ENCODE measurements at regions not wholly inside any gene's neighbourhood (a gene's known extent, or its start where the extent isn't known, plus 50 kb on each side); places are given as distances from the start of the nearest gene placed in this dataset.

GRCh38 chrX:10903523-10903922 is 207.6 kb upstream of the HCCS start:
- no peaks in the 10 kb centered on the region for H4K20me1 ChIP-seq (ENCODE audit: insufficient read depth, low read length)
- ATAC-seq (ENCODE audit: insufficient read depth, low read depth) = no peak
- H3K4me1 ChIP-seq (ENCODE audit: insufficient read depth, low read length) = no peaks in the 10 kb centered on the region
- no peak for DNase-seq
- no peak overlapping the region for H3K4me3 ChIP-seq (ENCODE audit: low read depth in 1 of 2, low read length in 2 of 2)
- no peaks in the 10 kb centered on the region for H3K27me3 ChIP-seq (ENCODE audit: insufficient read depth, low read length, poor library complexity)
- no peak overlapping the region for H3K4me2 ChIP-seq (ENCODE audit: insufficient read depth, low read length)
- no peak overlapping the region for H3K9ac ChIP-seq (ENCODE audit: low read depth, low read length)
- no peaks in the 10 kb centered on the region for H3K9me3 ChIP-seq (ENCODE audit: insufficient read depth, low read length, severe bottlenecking)
- no peak for TF ChIP-seq EZH2 (IDR thresholded peaks at IDR 0.05; ENCODE audit: borderline replicate concordance, low read depth, low read length, severe bottlenecking)
- TF ChIP-seq, protein P1, sequence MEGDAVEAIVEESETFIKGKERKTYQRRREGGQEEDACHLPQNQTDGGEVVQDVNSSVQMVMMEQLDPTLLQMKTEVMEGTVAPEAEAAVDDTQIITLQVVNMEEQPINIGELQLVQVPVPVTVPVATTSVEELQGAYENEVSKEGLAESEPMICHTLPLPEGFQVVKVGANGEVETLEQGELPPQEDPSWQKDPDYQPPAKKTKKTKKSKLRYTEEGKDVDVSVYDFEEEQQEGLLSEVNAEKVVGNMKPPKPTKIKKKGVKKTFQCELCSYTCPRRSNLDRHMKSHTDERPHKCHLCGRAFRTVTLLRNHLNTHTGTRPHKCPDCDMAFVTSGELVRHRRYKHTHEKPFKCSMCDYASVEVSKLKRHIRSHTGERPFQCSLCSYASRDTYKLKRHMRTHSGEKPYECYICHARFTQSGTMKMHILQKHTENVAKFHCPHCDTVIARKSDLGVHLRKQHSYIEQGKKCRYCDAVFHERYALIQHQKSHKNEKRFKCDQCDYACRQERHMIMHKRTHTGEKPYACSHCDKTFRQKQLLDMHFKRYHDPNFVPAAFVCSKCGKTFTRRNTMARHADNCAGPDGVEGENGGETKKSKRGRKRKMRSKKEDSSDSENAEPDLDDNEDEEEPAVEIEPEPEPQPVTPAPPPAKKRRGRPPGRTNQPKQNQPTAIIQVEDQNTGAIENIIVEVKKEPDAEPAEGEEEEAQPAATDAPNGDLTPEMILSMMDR (IDR thresholded peaks at IDR 0.05; ENCODE audit: borderline replicate concordance, extremely low read depth, low read length, poor library complexity, severe bottlenecking) = no peak
- H3K79me2 ChIP-seq (ENCODE audit: insufficient read depth, low read length) = no peaks in the 10 kb centered on the region
- H3K36me3 ChIP-seq (ENCODE audit: insufficient read depth, low read length) = no peaks in the 10 kb centered on the region
- no peak overlapping the region for H3K27ac ChIP-seq (ENCODE audit: low read length)
- H2AFZ ChIP-seq (ENCODE audit: low read depth, low read length) = no peak overlapping the region

DNA sequence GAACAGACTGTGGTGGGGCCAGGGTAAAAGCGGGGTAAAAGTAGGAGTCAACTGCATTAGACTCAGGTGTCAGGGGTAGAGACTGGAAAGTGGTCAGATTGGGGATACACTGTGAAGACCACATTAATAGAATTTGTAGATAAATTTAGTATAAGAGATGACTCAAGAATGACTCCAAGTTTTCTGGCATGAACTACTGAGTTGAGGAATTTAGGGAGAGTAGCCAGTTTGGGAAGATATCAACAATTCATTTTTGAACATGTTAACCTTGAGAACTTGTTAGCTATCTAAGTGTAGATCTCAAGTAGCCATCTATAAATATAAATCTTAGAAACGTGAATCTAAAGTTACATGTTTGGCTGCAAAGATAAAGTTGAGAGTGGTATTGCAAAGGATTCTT is 206.9 kb upstream of the HCCS start:
- DNase-seq (no peak), ATAC-seq (ENCODE audit: insufficient read depth, low read depth) (no peak)
- Histone ChIP-seq H3K4me2 (ENCODE audit: insufficient read depth, low read length) (no peak overlapping the region), H3K36me3 (ENCODE audit: insufficient read depth, low read length) (no peaks in the 10 kb centered on the region), H3K79me2 (ENCODE audit: insufficient read depth, low read length) (no peaks in the 10 kb centered on the region), H3K27me3 (ENCODE audit: insufficient read depth, low read length, poor library complexity) (no peaks in the 10 kb centered on the region), H3K9me3 (ENCODE audit: insufficient read depth, low read length, severe bottlenecking) (no peaks in the 10 kb centered on the region), H3K4me1 (ENCODE audit: insufficient read depth, low read length) (no peaks in the 10 kb centered on the region), H3K4me3 (ENCODE audit: low read depth in 1 of 2, low read length in 2 of 2) (no peak overlapping the region), H3K27ac (ENCODE audit: low read length) (no peak overlapping the region), H4K20me1 (ENCODE audit: insufficient read depth, low read length) (no peaks in the 10 kb centered on the region), H3K9ac (ENCODE audit: low read depth, low read length) (no peak overlapping the region), H2AFZ (ENCODE audit: low read depth, low read length) (no peak overlapping the region)
- TF ChIP-seq, protein P1 (IDR thresholded peaks at IDR 0.05; ENCODE audit: borderline replicate concordance, extremely low read depth, low read length, poor library complexity, severe bottlenecking) = no peak
- TF ChIP-seq EZH2 (IDR thresholded peaks at IDR 0.05; ENCODE audit: borderline replicate concordance, low read depth, low read length, severe bottlenecking) = no peak

DNA sequence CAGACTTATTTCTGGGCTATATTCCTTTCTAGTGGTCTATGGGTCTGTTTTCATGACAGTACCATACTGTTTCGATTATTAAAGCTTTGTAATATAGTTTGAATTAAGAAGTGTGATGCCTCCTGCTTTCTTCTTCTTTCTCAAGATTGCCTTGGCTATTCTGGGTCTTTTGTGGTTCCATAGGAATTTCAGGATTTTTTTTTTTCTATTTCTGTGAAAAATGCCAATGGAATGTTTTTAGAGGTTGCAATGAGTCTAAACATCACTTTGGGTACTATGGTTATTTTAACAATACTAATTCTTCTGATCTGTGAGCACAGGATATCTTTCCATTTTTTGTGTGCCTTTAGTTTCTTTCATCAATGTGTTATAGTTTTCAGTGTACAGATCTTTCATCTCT is 204.3 kb upstream of the HCCS start:
- Histone ChIP-seq H4K20me1 (ENCODE audit: insufficient read depth, low read length) (no peaks in the 10 kb centered on the region), H3K4me2 (ENCODE audit: insufficient read depth, low read length) (no peak overlapping the region), H3K9ac (ENCODE audit: low read depth, low read length) (no peak overlapping the region), H3K4me1 (ENCODE audit: insufficient read depth, low read length) (no peaks in the 10 kb centered on the region), H3K27ac (ENCODE audit: low read length) (no peak overlapping the region), H3K27me3 (ENCODE audit: insufficient read depth, low read length, poor library complexity) (no peaks in the 10 kb centered on the region), H3K4me3 (ENCODE audit: low read depth in 1 of 2, low read length in 2 of 2) (no peak overlapping the region), H3K79me2 (ENCODE audit: insufficient read depth, low read length) (no peaks in the 10 kb centered on the region), H3K36me3 (ENCODE audit: insufficient read depth, low read length) (no peaks in the 10 kb centered on the region), H2AFZ (ENCODE audit: low read depth, low read length) (no peak overlapping the region), H3K9me3 (ENCODE audit: insufficient read depth, low read length, severe bottlenecking) (no peaks in the 10 kb centered on the region)
- DNase-seq (no peak), ATAC-seq (ENCODE audit: insufficient read depth, low read depth) (no peak)
- no peak for TF ChIP-seq EZH2 (IDR thresholded peaks at IDR 0.05; ENCODE audit: borderline replicate concordance, low read depth, low read length, severe bottlenecking)
- TF ChIP-seq, protein P1 (IDR thresholded peaks at IDR 0.05; ENCODE audit: borderline replicate concordance, extremely low read depth, low read length, poor library complexity, severe bottlenecking) = no peak

GRCh38 chrX:10922159-10922558 is 189.0 kb upstream of the HCCS start:
- H3K4me2 ChIP-seq (ENCODE audit: insufficient read depth, low read length) = no peak overlapping the region
- H3K79me2 ChIP-seq (ENCODE audit: insufficient read depth, low read length) = no peaks in the 10 kb centered on the region
- H3K4me1 ChIP-seq (ENCODE audit: insufficient read depth, low read length) = no peaks in the 10 kb centered on the region
- ATAC-seq (ENCODE audit: insufficient read depth, low read depth) = no peak
- TF ChIP-seq EZH2 (IDR thresholded peaks at IDR 0.05; ENCODE audit: borderline replicate concordance, low read depth, low read length, severe bottlenecking) = no peak
- no peaks in the 10 kb centered on the region for H3K36me3 ChIP-seq (ENCODE audit: insufficient read depth, low read length)
- H3K9ac ChIP-seq (ENCODE audit: low read depth, low read length) = no peak overlapping the region
- no peaks in the 10 kb centered on the region for H3K9me3 ChIP-seq (ENCODE audit: insufficient read depth, low read length, severe bottlenecking)
- H3K27ac ChIP-seq (ENCODE audit: low read length) = no peak overlapping the region
- H2AFZ ChIP-seq (ENCODE audit: low read depth, low read length) = no peak overlapping the region
- no peak for DNase-seq
- no peak overlapping the region for H3K4me3 ChIP-seq (ENCODE audit: low read depth in 1 of 2, low read length in 2 of 2)
- H3K27me3 ChIP-seq (ENCODE audit: insufficient read depth, low read length, poor library complexity) = no peaks in the 10 kb centered on the region
- H4K20me1 ChIP-seq (ENCODE audit: insufficient read depth, low read length) = no peaks in the 10 kb centered on the region

Data from DND-41 (cell line).